Colonic mucosa (tissue), 4 donors: ENCODE measurements at regions not wholly inside any gene's neighbourhood (a gene's known extent, or its start where the extent isn't known, plus 50 kb on each side); places are given as distances from the start of the nearest gene placed in this dataset.

Experiments
- DNase-seq: peaks from one replicate; pipeline ENCODE4 v3.0.0-alpha.2; 2020
- H3K27ac ChIP-seq: fragments of 200-600 bp; one replicate; pipeline ENCODE4 v1.8.0; 2021
- H3K27me3 ChIP-seq: fragments of 200-600 bp; one replicate; pipeline ENCODE4 v1.8.0; 2021
- H3K36me3 ChIP-seq: fragments of 200-600 bp; one replicate; pipeline ENCODE4 v1.8.0; 2021
- H3K4me1 ChIP-seq: fragments of 200-600 bp; one replicate; pipeline ENCODE4 v1.8.0; 2021; ENCODE audit warnings: mild to moderate bottlenecking
- H3K4me3 ChIP-seq: fragments of 200-600 bp; one replicate; pipeline ENCODE4 v1.8.0; 2021
- H3K9ac ChIP-seq, 2 donors: one replicate each; pipeline ENCODE4 v1.7.0; 2013; ENCODE audit warnings: control low read depth in 2 of 2, low read depth in 2 of 2, low read length in 2 of 2
- H3K9me3 ChIP-seq: fragments of 200-600 bp; one replicate; pipeline ENCODE4 v1.8.0; 2021
- CTCF ChIP-seq: fragments of 200-600 bp; IDR thresholded peaks from one replicate; pipeline ENCODE4 v1.8.0; 2022; ENCODE audit warnings: antibody characterized with exemption, mild to moderate bottlenecking
- intact Hi-C: fragments of 100-400 bp; cut with DNase I; formaldehyde crosslinking; loops from one replicate; pipeline ENCODE4 v1.14.1; 2022
- donor health status: healthy.
- donor health status: DM: no; HTN: no; CAD: no.
- donor health status: DM: no; HTN: no; CAD: no.

DNA sequence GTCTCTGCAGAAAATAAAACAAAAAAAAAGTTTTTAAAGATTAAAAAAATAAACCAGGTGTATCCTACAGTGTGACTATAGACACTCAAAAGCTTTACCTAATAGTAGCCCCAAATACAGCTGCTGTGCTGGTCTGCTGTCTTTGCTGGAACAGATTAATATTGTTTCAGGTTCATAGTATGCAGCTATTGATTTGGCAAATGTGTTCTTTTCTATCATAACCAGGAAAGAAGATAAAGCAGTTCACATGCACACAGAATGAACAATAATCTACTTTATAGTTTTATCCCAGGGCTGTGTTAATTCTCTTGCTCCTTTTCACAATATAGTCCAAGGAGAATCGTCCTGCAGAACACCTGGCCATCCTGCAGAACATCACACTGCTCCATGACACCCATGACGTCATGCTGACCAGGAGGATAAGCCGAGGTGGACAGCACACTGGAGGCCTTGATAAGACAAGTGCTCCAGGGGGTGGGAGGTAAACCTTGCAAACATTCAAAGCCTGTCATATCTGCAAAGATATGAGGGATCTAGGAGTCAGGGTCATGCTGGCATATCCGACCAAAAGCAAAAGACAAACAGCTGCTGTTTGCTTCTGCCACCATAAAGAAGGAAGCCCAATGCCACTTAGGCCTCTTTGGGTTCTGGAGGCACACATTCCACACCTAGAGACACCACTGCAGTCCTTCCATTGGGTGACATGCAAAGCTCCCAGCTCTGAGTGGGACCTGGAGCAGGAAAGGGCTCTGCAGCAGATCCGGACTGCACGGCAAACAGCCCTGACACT is 86.1 kb upstream of the SLC2A1 start:
- Histone ChIP-seq H3K9me3 (no peaks in the 10 kb centered on the region), H3K4me3 (no peak overlapping the region), H3K27ac (no peak overlapping the region), H3K27me3 (no peaks in the 10 kb centered on the region), H3K4me1 (no peaks in the 10 kb centered on the region), H3K36me3 (no peaks in the 10 kb centered on the region), H3K9ac (no peak overlapping the region)
- intact Hi-C loops = no loop called here
- TF ChIP-seq CTCF = no peak
- no peak for DNase-seq

DNA sequence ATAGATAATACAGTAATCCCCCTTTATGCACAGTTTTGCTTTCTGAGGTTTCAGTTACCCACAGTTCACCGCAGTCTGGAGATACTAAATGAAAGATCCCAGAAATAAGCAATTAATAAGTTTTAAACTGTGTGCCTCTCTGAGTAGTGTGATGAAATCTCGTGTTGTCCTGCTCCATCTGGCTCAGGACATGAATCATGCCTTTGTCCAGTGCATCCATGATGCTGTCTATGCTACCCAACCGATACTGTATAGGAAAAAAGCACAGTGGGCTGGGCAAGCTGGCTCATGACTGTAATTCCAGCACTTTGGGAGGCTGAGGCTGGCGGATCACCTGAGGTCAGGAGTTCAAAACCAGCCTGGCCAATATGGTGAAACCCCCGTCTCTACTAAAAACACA is 85.0 kb upstream of the SLC2A1 start:
- H3K27ac ChIP-seq = no peak overlapping the region
- intact Hi-C loops = no loop called here
- no peak for TF ChIP-seq CTCF

GRCh38 chr1:43042773-43043457 is 84.2 kb upstream of the SLC2A1 start:
- no peak for DNase-seq
- no peaks in the 10 kb centered on the region for H3K36me3 ChIP-seq
- no peak for TF ChIP-seq CTCF
- no peak overlapping the region for H3K9ac ChIP-seq
- H3K4me1 ChIP-seq = no peaks in the 10 kb centered on the region
- no peaks in the 10 kb centered on the region for H3K9me3 ChIP-seq
- H3K27me3 ChIP-seq = no peaks in the 10 kb centered on the region
- H3K27ac ChIP-seq = no peak overlapping the region
- intact Hi-C loops = no loop called here
- H3K4me3 ChIP-seq = no peak overlapping the region

More for the DNA sequence above, 85.0 kb upstream of the SLC2A1 start:
- no peaks in the 10 kb centered on the region for H3K9me3 ChIP-seq
- H3K4me3 ChIP-seq = no peak overlapping the region
- no peak for DNase-seq
- H3K4me1 ChIP-seq = no peaks in the 10 kb centered on the region
- H3K9ac ChIP-seq = no peak overlapping the region
- no peaks in the 10 kb centered on the region for H3K27me3 ChIP-seq
- H3K36me3 ChIP-seq = no peaks in the 10 kb centered on the region

DNA sequence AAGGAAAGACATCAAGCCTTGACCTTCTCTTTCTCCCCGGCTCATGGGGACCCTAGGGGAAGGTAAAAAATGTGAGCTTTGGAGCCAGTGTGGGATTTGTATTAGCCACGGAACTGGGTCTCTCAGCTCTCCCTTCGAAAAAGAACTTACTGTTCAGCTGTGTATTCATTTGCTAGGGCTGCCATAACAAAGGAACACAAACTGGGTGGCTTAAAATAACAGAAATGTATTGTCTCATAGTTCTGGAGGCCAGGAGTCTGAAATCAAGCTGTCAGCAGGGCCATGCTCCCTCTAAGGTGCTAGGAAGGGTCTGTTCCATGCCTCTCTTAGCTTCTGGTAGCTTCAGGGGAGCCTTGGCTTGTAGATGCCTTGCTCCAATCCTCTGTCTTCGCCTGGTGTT is 83.5 kb upstream of the SLC2A1 start:
- no peaks in the 10 kb centered on the region for H3K9me3 ChIP-seq
- no peaks in the 10 kb centered on the region for H3K36me3 ChIP-seq
- TF ChIP-seq CTCF = no peak
- H3K27ac ChIP-seq = no peak overlapping the region
- H3K4me3 ChIP-seq = no peak overlapping the region
- H3K27me3 ChIP-seq = no peaks in the 10 kb centered on the region
- no peak overlapping the region for H3K9ac ChIP-seq
- DNase-seq = no peak
- H3K4me1 ChIP-seq = no peaks in the 10 kb centered on the region
- intact Hi-C loops = no loop called here

DNA sequence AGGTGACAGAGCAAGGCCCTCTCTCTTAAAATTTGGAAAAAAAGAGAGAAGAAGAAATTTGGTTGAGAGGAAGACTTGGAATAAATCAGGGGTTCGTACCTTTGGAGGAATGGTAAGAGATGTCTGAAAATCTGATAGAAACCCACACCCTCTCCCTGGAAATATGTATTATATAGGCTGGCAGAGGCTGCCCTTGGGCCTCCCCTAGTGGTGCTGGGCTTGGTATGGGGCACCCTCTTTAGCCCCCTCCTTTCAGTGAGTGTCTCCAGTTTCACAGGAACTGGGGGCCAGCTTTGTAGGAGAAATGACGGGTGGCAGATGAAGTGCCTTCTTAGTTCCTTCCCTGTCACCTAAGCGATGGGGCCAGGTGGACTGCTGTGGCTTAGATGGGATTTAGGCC is 82.9 kb upstream of the SLC2A1 start:
- intact Hi-C loops = no loop called here
- Histone ChIP-seq H3K27me3 (no peaks in the 10 kb centered on the region), H3K9ac (no peak overlapping the region), H3K4me3 (no peak overlapping the region), H3K27ac (no peak overlapping the region), H3K4me1 (no peaks in the 10 kb centered on the region), H3K36me3 (no peaks in the 10 kb centered on the region), H3K9me3 (no peaks in the 10 kb centered on the region)
- no peak for TF ChIP-seq CTCF
- DNase-seq = no peak
